ENCODE measurements at regions not wholly inside any gene's neighbourhood (a gene's known extent, or its start where the extent isn't known, plus 50 kb on each side); places are given as distances from the start of the nearest gene placed in this dataset.
"Not testable (repeated sequence)": the region's sequence is repeated elsewhere in the genome, so short reads cannot be mapped to it uniquely, and the experiment has no call there.

- H3K14ac ChIP-seq (ENCODE audit: insufficient read length); H2BK120ac ChIP-seq (replicated peaks; ENCODE audit: low read depth, low read length); H3K23ac ChIP-seq (ENCODE audit: insufficient read length); FAIRE-seq; H4K91ac ChIP-seq (replicated peaks; ENCODE audit: insufficient read length, low read length); H3K79me1 ChIP-seq (ENCODE audit: low read depth, low read length); H2AFZ ChIP-seq (ENCODE audit: low read length); H2BK12ac ChIP-seq (ENCODE audit: low read depth, low read length); H3K27ac ChIP-seq (ENCODE audit: low read depth, low read length); H4K8ac ChIP-seq (ENCODE audit: extremely low read depth, insufficient read depth, low read length); H3K9me3 ChIP-seq (ENCODE audit: insufficient read depth in 2 of 2, low read depth in 1 of 2, low read length in 1 of 2); H3K9ac ChIP-seq (replicated peaks in 1 of 4; ENCODE audit: extremely low read depth in 1 of 4, low read depth in 3 of 4, low read length in 3 of 4); H3K4ac ChIP-seq (replicated peaks; ENCODE audit: insufficient read length, low read depth, low read length); H3K4me3 ChIP-seq (ENCODE audit: extremely low read depth in 1 of 4, insufficient read depth in 2 of 4, low read depth in 3 of 4, low read length in 4 of 4); H3K79me2 ChIP-seq (ENCODE audit: control insufficient read depth in 1 of 2, insufficient read depth in 2 of 2, low read length in 2 of 2); H3K36me3 ChIP-seq (ENCODE audit: control insufficient read depth in 2 of 4, insufficient read depth in 4 of 4, low read length in 3 of 4); DNase-seq (ENCODE audit: low read depth in 1 of 2, low spot score in 2 of 2); H3K27me3 ChIP-seq (replicated peaks in 1 of 4; ENCODE audit: control insufficient read depth in 3 of 4, extremely low read depth in 1 of 4, insufficient read depth in 3 of 4, low read length in 3 of 4); H3K23me2 ChIP-seq (ENCODE audit: low read depth, low read length); H4K20me1 ChIP-seq (replicated peaks in 1 of 2; ENCODE audit: control insufficient read depth in 1 of 2, insufficient read depth in 2 of 2, low read length in 2 of 2); H2AK5ac ChIP-seq (ENCODE audit: low read depth, low read length); H3K56ac ChIP-seq (replicated peaks; ENCODE audit: insufficient read length, low read depth, low read length); H4K5ac ChIP-seq (ENCODE audit: insufficient read length, low read depth, low read length); H2BK15ac ChIP-seq (ENCODE audit: low read length): not testable (repeated sequence)
- 50% methylated on average over 10 of the region's 10 CpGs; no CpG with 5 or more reads in 1 of the 2 experiments for WGBS, 2 experiments (ENCODE audit: extremely low coverage in 1 of 2, insufficient coverage in 1 of 2, insufficient read length in 1 of 2, insufficient replicate concordance in 2 of 2, low coverage in 1 of 2, low lambda C conversion rate in 2 of 2, missing lambda C conversion rate in 1 of 2)
- peak in 1 of 2 experiments; percentile 13; a peak in 1 of 4 replicates for TF ChIP-seq RAD21 (IDR thresholded peaks at IDR 0.05 in 1 of 2, conservative IDR thresholded peaks at IDR 0.05 in 1 of 2; ENCODE audit: low read depth in 2 of 2, low read length in 2 of 2)
- 0 out of 2 replicates have a peak, but pooled peaks have one; percentile 1 for TF ChIP-seq EGR1 (IDR thresholded peaks at IDR 0.05; ENCODE audit: borderline replicate concordance, low read depth, low read length)
- peak in 1 of 2 experiments; percentile 75; a peak in 1 of 4 replicates for TF ChIP-seq HDAC2 (IDR thresholded peaks at IDR 0.05; ENCODE audit: borderline replicate concordance in 1 of 2, low read depth in 2 of 2, low read length in 2 of 2)
- Histone ChIP-seq H3K18ac (ENCODE audit: extremely low read depth, low read length) (peak overlapping the region; percentile 28), H2BK20ac (ENCODE audit: low read length) (peak overlapping the region; percentile 40; the same call in 1 of the 2 replicates), H3K4me1 (replicated peaks in 1 of 4; ENCODE audit: control insufficient read depth in 3 of 4, insufficient read depth in 4 of 4, low read length in 3 of 4) (peaks cover 9 to 19% (median 13%) of the 10 kb centered on the region in 4 experiments), H3K4me2 (ENCODE audit: insufficient read depth in 1 of 2, low read depth in 2 of 2, low read length in 2 of 2) (peak overlapping the region; percentile 26 to 42; a peak in 3 of 4 replicates), H2BK5ac (ENCODE audit: low read depth, low read length) (peak overlapping the region; percentile 15; the same call in 1 of the 2 replicates)
- POLR2A ChIA-PET (ENCODE audit: partially characterized antibody) = interaction anchor here (0.7 to 1.1 kb wide), 4 partner anchors 10 to 131 kb away, joined by 3 read pairs; no protein-coding TSS in a partner anchor
- CTCF ChIA-PET (ENCODE audit: partially characterized antibody) = interaction anchor here (0.8 to 2.4 kb wide), 6 partner anchors 12 to 438 kb away, joined by 3 to 6 read pairs (median 4); no protein-coding TSS in a partner anchor
These were observed 123.4 kb upstream of the DAPK1 start for GRCh38 chr9:87374023-87374919.
